GM19035 (cell line): ENCODE measurements at regions not wholly inside any gene's neighbourhood (a gene's known extent, or its start where the extent isn't known, plus 50 kb on each side); places are given as distances from the start of the nearest gene placed in this dataset.
"Not testable (repeated sequence)": the region's sequence is repeated elsewhere in the genome, so short reads cannot be mapped to it uniquely, and the experiment has no call there.

Experiments
- ATAC-seq: cut with Tn5 transposase; IDR thresholded peaks from one replicate; pipeline ENCODE4 v1.9.1; 2021; ENCODE audit not compliant: unreplicated experiment

DNA sequence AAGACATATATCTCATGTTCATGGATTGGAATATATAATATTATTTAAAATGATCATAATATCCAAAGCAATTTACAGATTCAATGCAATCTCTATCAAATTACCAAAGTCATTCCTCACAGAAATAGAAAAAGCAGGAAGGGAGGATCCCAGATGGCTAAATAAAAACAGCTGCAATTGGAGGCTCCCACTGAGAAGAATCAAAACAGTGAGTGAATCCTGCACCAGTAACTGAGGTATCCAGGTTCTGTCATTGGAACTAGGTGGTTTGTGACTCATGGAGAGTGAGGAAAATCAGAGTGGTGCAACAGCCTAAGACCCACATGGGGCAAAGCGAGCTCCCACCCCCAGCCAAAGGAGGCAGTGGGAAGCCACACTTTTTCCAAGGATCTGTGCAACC, 128.4 kb downstream of the MTERF1 start:
- no peak for ATAC-seq

DNA sequence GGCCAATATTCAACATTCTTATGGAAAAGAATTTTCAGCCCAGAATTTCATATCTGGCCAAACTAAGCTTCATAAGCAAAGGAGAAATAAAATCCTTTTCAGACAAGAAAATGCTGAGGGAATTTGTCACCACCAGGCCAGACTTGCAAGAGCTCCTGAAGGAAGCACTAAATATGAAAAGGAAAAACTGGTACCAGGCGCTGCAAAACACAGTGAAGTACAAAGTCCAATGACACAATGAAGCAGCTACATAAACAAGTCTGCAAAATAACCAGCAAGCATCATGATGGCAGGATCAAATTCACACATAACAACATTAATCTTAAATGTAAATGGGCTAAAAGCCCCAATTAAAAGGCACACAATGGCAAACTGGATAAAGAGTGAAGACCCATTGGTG, 126.2 kb downstream of the MTERF1 start:
- ATAC-seq: not testable (repeated sequence)

DNA sequence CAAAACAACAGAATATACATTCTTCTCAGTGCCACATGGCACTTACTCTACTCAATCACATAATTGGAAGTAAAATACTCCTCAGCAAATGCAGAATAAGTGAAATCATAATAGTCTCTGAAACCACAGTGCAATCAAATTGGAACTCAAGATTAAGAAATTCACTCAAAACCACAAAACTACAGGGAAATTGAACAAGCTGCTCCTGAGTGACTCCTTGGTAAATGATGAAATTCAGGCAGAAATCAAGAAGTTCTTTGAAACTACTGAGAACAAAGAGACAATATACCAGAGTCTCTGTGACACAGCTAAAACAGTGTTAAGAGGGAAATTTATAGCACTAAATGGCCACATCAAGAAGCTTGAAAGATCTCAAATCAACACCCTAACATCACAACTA, 125.4 kb downstream of the MTERF1 start:
- not testable (repeated sequence) for ATAC-seq

DNA sequence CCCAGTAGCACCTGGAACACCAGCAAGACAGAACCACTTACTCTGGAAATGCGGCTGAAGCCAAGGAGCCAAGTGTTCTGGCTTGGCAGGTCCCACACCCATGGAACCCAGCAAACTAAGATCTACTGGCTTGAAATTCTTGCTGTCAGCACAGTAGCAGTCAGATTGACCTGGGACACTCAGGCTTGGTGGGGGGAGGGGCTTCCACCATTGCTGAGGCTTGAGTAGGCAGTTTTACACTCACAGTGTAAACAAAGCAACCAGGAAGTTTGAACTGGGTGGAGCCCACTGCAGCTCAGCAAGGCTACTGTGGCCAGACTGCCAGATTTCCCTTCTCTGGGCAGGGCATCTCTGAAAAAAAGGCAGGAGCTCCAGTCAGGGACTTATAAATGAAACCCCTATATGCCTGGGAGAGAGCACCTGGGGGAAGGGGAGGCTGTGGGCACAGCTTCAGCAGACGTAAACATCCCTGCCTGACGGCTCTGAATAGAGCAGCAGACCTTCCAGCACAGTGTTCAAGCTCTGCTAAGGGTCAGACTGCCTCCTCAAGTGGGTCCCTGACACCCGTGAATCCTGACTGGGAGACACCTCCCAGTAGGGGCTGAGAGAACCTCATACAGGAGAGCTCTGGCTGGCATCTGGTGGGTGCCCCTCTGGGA, 121.2 kb downstream of the MTERF1 start:
- no peak for ATAC-seq

DNA sequence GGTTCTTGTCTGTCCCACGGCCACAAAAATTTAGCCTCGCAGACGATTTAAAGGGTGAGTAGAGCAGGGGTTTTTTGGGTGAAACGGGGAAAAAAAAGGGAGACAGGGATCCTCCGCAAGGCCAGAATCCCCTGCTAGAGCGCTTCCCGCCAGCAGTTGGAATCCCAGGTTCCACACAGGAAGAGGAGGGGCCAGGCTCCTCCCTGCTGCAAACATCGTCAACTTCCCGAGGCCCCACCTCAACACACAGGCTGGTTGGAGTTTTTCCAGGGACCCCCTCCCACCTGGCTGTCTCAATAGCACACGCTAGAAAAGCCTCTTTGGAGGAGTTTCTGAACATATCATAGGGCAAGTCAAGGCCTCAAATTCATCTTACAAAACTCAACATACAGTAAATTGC, 112.7 kb downstream of the MTERF1 start:
- no peak for ATAC-seq

DNA sequence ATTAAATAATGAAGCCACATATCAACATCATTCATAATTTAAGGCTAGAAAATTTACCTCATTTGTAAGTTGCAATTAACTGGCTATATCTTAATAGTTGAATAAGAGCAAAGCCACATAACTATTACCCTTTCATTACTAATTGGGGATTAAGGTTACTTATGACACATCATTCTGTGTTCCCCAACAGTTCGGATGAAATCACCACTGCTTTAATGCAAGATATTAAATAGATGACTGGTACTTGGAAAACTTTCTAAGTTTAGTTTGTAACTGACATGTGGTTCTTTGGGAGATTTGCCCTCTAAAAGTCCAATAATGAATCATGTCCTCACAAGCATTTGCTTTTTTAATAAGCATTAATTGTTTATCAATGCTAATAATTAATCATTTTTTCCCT, 109.1 kb downstream of the MTERF1 start:
- no peak for ATAC-seq

DNA sequence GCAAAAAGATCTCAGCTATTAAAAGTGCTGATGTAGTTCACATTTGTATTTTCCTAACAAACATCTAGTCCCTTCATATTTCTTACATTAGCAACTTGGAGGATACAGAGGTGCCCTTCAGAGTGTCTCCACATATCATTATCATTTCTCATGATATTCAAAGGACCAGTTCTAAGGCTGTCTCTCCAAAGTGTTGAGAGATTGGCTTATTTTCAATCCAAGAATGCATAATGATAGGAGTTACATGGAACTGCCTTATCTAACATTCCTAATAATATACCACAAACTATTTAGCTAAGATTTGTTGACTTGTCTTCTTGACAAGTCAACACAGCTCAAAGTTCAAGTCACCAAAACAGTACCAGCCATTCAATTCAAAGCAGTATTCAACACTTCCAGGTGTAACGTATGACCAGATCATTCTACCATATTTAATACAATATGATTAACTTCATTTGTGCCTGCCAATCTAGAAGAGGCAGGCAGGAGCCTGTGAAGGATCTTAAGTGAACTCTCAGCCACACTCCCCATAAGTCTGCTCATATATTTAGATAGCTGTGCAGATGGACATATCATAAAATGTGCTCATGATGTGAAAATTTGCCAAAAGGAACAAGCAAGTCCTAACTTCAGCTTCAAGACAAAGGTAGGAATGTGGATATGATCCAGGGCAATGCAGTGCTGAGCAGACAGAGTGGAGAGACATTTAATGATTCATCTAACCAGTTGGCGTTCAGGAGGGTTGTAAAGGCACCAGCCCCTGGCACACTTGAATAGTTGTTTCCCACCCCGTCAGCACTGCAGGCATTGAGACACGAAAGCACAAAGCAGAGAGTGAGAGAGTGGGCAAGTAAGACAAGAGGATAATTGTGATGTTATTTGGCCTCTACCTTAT, 108.3 kb downstream of the MTERF1 start:
- no peak for ATAC-seq

DNA sequence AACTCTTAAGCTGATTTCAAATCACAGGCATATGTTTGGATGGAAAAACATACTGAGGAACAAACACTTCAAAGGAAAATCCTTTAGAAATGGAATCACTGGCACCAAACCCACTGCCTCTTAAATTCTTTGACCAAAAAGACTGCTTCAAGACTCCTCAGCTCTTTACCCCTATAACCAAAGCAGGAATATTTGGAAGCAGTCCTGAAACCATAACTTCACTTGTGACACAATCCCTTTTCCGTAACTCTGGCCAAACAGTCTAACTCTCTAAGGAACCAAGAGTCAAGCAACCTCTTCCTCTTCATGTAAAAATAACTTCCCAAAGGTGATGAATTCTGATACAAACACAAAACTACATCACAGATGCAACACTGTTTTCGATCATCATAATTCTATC, 104.3 kb downstream of the MTERF1 start:
- ATAC-seq: no peak

DNA sequence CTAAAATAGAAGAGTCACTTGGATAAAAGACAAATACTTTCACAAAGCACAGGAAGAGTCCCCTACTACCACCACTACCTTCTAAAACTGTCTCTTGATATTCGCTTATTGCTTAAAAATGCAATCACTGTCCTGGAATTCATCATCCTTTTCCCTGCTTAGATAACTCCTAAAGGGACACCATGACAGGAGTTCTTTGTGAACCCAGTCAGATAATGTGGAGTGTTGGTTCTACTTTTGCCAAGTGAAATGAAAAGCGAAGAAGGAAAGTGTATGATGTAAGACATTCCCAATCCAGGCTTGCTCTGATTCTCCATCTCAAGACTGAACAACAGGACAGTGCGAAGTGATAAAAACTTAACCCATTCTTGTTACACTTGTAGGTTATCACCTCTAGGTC, 103.0 kb downstream of the MTERF1 start:
- ATAC-seq: no peak

DNA sequence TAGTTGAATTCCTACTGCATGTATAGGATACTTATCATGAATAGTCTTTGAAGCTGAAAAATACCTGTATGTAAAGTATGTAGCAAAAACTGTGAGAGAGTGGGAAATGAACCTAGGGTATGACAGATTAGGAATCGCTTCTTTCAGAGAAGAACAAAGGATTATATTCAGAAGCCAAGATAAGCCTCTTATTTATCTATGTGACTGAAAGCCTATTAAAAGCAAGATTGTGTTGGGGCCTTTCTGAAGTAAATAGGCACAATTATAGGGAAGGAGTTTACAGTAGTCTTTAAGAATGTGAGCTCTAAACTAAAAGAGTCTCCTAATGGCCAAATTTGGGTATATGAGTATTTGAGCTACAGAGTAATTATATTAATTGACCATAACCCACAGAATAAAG, 102.1 kb downstream of the MTERF1 start:
- ATAC-seq: no peak

DNA sequence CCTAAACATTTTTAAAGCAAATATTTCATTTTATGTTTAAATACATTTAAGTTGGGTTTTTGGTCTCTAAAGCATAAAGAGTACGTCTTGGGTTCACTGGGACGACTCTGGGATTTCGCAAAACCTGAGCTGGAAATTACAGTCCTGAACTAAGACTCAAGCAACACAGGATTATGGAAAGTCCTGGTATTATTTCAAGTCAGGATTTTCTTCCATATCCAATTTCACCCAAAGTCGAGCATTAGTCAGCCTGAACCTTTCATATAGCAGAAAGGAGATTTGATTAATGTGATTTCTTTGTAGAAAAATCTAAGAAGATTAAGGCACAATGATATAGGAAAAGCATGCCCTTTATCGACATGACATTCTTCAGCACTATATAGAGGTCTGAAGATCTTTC, 100.0 kb downstream of the MTERF1 start:
- no peak for ATAC-seq

DNA sequence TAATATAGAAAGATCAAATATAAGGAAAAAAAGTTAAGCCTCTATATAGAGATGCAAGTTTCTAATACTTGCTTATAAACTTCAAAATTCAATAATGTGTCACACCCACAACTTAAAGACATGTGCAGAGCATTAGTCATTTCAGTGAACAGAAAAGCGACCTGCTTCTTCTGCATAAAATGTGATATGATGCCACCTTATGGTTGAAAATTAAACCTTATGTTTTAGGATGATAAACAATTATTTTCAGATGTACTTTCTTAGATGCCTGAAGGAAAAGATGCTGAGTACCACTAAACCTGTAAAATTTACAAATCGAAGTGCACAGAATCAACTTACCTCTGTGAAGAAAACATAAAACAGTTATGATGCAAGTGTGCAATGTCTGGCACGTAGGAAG, 96.0 kb downstream of the MTERF1 start:
- no peak for ATAC-seq

DNA sequence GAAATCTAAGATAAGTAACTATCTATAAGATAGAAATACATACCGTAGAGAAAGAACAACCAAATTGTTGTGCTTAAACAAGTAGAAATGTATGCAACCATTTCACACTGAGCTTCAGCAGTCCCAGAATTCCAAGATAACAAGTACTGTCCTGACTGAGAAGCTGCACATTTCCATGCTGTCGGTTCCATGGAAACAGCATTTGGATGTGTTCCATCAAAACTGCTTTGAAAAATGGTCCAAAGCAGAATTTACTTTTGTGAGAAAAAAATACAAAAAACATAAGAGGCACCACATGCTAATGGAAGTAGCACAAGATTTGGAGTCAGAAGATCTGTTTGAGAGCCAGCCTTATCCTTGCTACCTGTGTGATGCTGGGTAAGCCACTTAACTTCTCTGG, 92.6 kb downstream of the MTERF1 start:
- ATAC-seq: no peak

DNA sequence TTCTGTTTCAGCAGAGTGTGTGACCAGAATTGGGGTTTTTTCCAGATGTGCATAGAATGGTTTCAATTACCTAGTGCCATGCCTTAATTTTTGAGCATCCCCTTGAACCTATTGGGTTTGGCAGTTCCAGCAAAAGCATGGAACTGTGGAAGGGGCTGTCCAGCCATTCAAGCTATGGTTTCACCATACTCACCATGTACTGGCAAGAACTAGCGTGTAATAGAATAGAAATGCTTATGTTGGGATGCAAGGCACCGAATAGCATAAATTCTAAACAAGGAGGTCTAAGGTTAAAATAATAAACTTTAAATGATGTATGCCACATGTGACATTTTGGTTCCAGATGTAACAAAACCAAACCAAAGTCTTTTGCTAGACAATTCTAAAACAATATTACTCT, 91.4 kb downstream of the MTERF1 start:
- ATAC-seq: no peak

DNA sequence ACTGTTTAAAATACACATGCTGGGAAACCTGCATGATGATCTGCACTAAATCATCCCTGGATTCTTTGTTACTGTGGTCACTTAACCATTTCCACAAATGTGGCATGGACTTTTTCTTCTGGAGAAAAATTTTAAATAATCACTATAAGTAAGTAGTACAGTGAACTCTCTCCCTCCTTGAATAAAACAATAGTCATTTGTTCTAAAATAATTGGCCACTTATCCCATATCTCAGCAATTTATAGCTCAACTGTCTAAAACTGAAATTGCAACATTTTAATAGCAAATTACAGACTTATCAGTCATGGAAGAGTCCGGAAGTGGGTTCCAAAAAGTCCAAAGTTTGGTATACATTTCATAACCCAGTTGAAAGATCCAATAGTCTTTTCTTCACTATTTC, 90.9 kb downstream of the MTERF1 start:
- no peak for ATAC-seq

DNA sequence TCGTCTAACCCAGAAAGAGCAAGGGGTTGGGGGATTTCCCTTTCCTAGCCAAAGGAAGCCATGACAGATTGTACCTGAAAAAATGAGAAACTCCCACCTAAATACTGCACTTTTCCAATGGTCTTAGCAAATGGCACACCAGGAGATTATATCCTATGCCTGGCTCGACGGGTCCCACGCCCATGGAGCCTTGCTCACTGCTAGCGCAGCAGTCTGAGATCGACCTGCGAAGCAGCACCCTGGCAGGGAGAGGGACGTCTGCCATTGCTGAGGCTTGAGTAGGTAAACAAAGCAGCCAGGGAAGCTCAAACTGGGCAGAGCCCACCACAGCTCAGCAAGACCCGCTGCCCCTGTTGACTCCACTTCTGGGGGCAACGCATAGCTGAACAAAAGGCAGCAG, 89.9 kb downstream of the MTERF1 start:
- ATAC-seq: not testable (repeated sequence)

DNA sequence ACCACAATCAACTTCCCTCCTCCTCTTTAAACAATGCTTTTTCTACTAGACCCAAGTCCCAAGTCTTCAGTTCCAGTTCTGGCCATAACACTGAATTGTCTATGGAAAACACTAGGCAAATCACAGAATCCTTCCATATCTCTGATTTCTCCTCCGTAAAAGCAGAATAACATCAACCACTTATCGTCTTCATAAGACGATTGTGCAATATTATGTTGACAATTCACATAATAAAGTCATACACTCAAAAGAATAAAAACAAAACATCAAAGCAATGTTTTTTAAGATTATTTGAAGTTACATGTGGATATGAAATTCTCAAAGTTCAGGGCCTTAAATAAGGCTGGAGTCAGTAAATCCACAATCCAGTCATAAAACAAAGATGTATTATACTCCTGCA, 84.4 kb downstream of the MTERF1 start:
- ATAC-seq: no peak

DNA sequence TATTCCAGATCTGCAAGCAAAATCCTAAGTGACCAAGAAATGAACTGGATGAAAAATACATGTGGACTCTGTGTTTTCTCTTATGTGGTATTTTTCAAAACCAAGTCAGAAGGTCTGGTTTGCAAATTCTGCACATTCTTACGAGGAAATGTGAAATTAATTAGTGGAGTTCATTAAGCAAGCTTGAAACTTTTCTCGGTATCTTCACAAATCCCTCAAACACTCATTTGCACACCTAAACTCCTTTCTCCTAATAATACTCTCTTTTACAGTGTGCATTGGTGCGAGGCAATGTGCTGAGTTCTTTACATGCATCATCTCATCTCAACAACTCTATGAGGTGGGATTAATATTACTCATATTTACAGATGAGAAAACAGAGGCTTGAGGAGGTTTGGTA, 82.1 kb downstream of the MTERF1 start:
- no peak for ATAC-seq

DNA sequence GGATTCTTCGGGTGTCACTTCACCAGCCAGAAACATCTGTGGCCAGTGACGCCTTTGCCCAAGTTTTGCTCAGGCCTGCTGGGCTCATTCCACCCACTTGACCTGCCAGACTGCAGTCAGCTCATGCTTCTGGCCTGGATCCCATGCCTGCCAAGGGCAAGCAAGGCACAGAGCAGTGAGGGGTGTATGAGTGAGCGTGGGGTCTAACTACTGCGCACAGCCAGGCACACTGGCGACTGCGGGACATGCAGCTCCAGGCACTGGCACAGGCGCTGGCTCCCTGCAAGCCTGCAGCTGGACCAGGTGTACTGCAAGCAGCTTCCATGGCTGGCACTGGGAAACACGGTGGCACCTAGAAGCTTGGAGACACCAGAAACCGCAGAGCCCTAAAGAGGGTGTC, 80.1 kb downstream of the MTERF1 start:
- ATAC-seq: no peak

DNA sequence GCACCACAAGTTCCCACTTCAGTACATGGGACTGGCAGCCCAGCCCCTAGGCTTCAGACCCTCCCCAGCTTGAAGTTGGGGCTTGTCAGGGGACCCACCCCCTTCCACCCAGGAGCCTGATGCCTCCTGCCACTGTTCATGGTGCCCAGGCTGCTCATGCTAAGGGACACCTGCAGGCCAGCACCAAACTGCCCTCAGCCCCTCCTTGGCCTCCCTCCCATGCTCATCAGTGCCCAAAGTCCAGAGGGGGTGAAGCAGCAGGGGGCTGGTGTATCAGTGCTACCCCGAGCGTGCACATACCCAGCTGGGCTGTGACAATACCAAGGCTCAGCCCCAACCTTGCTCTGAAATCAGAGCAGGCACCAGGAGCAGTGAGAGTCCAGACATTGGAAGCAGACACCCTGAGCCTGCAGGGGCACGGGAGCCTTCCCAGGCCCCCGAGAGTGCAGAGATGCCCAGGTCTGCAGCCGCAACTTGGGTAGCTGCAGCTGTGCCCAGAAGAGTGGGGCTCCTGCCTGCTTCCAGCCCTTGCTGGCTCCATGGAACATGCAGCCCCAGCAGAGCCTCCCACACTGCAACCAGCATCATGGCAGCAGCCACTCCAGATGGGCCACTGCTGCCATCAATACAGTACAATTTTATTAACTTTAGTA, 79.0 kb downstream of the MTERF1 start:
- no peak for ATAC-seq

DNA sequence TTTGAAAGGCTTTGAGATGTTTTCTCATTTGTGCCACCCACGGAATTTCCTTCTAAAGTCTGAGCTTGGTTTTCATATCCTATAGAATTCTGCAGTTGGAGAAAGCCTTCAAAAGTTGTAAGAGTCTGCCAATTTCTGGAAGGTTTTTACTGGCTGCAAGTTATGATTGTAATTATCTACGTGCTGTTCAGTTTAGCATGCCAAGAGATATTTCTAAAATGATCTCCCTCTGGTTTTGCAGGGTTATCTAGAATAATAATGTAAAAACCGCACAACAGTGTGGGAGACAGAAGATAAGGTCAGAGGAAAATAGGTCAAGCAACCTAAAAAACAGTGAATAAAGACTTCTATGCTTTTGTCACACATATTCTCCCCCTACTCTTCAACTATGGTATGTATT, 69.3 kb downstream of the MTERF1 start:
- ATAC-seq: no peak

DNA sequence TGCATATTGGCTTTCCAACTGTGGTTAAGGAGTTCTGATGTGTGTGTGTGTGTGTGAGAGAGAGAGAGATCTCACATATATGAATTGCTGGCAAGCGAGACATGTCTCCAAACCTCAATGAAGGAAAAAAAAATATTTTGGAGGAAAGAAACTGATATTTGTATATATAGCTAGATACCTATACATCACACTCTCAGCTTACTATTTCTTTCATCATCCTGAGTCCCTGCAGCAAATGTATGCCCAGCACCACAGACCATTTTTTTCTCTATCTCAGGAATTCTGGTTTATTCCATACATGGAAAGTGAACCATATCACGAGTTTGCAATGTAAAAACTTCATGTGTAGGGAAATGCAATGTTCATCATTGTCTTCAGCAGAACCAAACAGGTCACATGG, 68.9 kb downstream of the MTERF1 start:
- no peak for ATAC-seq
